ENCODE measurements at regions not wholly inside any gene's neighbourhood (a gene's known extent, or its start where the extent isn't known, plus 50 kb on each side); places are given as distances from the start of the nearest gene placed in this dataset.
"Not testable (repeated sequence)": the region's sequence is repeated elsewhere in the genome, so short reads cannot be mapped to it uniquely, and the experiment has no call there.

GRCh38 chr4:64715741-64716140 is 306.5 kb upstream of the TECRL start:
- no peak for DNase-seq

DNA sequence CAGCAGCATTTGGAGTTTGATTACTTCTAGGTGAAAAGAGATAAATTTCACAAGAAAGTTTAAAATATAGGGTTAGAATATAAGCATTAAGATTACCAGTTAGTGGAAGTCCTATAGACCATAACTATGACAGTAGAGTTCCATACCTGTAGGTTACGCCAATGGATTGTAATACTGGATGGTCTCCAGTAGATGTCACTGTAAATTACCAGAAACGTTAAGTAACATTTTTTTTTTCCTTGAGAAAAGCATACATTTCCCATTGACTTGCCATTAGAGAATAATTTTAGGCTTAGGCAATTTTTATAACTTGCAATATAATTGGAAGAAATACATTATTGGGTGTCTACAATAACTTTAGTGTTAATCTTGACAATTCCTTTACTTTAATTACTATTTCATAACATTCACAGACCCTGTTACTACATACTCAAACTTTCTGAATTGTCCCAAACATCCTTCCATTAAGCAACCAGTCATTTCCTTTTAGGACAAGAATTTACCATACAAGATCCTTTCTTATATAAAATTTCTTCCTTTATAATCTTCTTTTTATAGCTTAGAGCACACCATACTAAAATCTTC is 304.1 kb upstream of the TECRL start:
- DNase-seq, result peak; percentile 0

GRCh38 chr4:64712590-64712989 is 303.3 kb upstream of the TECRL start:
- no peak for DNase-seq

GRCh38 chr4:64705989-64706388 is 296.7 kb upstream of the TECRL start:
- no peak for DNase-seq

DNA sequence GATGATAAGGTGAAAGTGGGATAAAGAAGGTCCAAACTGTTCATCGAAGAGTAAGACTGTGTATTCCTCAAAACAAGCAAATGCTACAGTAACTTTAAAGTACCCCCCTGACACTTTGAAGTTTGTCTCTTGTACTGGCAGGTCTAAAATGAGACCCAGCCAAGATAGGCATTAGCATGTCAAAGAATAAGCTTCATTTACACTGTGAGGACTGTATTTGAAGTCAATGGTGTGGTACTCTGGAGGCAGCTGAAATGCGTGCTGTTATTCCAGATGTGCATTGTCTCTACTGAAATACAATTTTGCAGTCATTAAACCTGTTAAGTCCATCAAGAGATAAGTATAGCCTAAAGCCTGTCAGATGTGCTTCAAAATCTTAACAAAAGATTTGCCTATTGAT is 288.9 kb upstream of the TECRL start:
- DNase-seq, result no peak

GRCh38 chr4:64682946-64683345 is 273.7 kb upstream of the TECRL start:
- no peak for DNase-seq

- no peak for DNase-seq
These were observed 273.2 kb upstream of the TECRL start for GRCh38 chr4:64682481-64682880.

DNA sequence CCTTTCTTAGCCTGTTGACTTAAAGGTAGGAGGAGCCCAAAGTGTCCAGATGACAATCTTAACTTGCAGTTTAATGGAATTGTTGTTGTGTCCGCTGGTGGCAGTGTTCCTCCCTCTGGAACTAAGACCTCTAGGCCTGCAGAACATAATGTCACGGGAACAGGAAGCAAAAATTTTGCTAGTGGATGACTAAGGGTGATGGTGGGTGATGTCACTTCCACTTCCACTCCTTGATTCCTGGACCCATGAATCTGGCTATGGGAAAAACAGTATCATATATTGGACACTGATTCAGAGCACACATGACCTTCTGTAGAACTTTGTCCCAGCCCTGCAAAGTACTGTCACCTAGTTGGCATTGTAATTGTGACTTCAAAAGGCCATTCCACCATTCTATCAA is 263.9 kb upstream of the TECRL start:
- not testable (repeated sequence) for DNase-seq

DNA sequence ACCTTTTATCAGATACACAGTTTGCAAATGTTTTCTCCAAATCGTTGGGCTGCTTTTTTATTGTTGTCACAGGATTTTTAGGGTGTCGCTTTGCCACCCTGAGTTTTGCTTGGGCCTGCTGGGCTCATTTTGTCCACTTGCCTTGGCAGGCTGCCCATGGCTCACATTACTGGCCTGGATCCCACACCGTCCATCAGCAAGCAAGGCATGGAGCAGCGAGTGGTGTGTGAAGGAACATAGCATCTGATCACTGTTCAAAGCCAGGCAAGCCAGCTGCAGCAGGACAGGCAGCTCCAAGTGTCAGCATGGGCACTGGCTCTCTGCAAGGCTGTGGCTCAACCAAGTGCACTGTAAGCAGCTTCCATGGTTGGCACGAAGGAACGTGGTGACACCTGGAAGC is 261.4 kb upstream of the TECRL start:
- no peak for DNase-seq

DNA sequence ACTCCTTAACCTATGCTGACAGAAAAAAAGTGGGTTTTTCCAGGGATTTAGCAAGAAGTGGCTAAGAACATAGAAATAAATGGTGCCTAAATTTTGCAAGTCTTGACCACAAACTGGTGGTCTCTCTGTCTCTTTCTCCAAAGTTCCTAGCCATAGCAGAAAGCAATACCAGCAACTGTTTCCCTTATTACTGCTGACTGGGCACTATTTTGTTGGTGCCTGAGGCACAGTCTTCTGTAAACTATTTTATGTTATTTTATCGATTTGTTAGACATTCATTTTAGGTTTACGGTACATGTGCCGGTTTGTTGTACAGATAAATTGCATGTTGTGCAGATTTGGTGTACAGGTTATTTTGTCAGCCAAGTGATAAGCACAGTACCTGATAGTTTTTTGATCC is 234.6 kb upstream of the TECRL start:
- DNase-seq, result no peak

GRCh38 chr4:64642936-64643335 is 233.7 kb upstream of the TECRL start:
- DNase-seq, result no peak

- not testable (repeated sequence) for DNase-seq
These were observed 231.2 kb upstream of the TECRL start for GRCh38 chr4:64640402-64640801.

DNA sequence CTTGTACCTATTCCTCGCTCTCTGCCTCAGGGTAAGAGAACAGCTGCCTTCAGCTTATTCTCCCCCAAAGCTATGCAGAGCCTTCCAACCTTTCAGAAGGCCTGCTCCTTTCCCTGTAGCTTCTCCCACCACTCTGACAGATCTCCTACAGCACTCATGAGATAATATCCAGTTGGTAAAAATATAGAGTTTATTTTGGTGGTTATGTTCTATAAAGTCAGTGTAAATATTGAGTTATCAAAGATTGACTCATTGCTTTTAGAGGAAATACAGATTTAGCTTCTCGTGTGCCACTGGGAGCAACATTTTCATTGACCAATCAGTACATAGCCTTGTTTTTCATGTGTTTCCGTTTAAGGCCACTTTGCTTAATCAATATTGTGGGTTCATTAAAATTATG is 216.2 kb upstream of the TECRL start:
- no peak for DNase-seq

DNA sequence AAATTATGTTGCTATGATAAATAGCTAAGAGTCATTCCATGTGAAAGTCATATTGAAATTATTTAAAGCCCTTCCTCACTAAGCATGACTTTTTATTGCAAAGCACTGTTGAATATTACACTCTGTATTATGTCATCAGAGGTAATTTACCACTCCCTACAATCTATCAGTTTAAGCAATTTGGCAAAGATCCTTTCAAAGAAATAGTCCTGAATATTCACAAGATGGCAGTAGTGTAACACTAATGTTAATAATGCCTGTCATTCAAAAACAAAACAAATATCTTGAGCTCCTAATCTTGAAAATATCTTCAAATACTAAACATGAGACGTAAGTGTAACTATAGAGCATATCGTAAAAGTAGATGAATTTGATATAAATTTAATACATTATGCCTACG is 208.6 kb upstream of the TECRL start:
- peak; percentile 4 for DNase-seq

DNA sequence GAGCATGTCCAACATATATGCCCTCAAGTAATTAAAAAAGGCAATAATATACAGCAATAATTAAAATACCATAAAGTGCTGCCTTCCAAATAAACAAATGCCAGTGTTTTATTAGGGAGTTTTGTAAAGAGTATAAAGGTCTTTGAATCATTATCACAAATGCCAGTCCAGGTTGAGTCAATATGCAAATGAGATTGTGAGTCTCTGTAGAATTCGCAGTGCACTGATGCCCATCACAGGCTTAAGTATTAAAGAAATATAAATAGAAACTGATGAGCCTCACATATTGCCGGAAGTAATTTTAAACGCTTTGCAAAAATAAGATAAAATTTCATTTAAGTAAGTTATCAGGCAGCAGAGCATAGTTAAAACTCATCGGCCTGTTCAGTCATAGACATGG is 205.0 kb upstream of the TECRL start:
- no peak for DNase-seq

GRCh38 chr4:64613046-64613445 is 203.8 kb upstream of the TECRL start:
- DNase-seq, result no peak

GRCh38 chr4:64598066-64598465 is 188.8 kb upstream of the TECRL start:
- no peak for DNase-seq

DNA sequence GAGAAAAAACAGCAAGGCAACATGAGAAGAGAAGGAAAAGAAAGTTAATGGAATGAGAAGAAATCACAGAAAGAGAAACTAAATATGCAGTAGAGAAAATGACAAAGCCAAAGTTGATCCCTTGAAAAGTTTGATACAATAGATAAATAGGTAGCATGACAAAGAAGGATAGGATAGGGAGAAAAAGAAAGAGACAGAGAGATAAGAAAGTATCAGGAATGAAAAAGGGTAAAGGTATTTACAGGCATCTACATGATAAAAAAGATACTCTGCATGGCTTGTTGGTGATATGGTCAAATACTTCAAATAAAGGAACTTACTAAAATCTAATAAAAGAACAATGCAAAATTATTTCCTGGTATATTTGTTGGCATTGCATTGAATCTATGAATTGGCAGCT is 185.5 kb upstream of the TECRL start:
- no peak for DNase-seq

DNA sequence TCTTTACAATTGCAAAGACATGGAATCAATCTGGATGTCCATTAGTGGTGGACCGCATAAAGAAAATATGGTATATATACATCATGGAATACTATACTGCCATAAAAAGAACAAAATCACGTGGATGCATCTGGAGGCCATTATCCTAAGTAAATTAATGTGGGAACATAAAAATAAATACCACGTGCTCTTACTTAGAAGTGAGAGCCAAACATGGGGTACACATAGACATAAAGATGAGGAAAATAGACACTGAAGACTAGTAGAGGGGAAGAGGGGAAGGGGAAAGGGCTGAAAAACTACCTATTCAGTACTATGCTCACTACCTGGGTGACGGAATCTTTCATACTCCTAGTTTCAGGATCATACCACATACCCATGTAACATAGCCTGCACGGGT is 179.3 kb upstream of the TECRL start:
- no peak for DNase-seq

DNA sequence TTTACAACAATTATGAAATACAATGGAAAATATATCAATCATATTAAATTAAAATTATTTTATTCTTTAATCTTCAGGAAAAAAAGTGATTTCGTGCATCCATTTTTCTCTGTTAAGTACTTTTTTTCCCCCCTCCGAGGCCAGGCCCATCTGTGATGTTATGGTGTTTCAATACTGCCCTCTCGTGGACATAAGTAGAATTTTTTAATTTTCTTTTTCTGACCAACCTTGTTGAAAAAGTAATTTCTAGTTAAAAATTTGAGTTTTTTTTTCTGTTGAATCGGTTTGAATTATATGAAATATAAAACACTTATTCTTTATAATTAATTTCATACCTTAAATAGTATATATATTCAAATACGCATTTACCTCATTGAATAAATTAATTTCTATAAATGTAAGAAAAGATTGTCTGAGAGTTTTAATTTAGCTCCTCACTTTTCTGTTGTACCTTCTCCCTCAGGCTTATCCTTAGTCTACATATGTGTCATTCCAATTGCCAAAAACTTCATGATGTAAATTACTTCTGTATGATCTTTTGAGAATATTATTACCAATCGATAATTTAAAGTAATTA is 175.8 kb upstream of the TECRL start:
- no peak for DNase-seq

GRCh38 chr4:64584125-64584524 is 174.9 kb upstream of the TECRL start:
- no peak for DNase-seq

DNA sequence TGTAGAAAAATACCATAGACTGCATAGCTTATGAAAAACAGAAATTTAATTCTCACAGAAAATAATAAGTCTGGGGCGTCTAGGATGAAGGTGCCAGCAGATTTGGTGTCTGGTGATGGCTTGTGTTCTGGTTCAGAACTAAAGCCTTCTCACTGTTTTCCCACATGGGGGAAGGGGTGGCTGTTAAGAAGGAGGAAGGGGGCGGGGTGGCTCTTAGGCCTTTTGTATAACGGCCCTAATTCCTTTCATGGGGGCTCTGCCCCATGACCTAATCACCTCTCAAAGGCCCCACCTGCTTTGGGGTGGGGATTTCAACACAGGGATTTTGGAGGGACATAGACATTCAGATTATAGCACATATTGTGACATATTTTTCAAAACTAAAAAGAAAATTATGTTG is 173.2 kb upstream of the TECRL start:
- no peak for DNase-seq

- DNase-seq, result no peak
These were observed 172.2 kb upstream of the TECRL start for GRCh38 chr4:64581422-64581821.

- no peak for DNase-seq
These were observed 154.9 kb upstream of the TECRL start for GRCh38 chr4:64564126-64564525.

GRCh38 chr4:64559571-64559970 is 150.3 kb upstream of the TECRL start:
- no peak for DNase-seq

DNA sequence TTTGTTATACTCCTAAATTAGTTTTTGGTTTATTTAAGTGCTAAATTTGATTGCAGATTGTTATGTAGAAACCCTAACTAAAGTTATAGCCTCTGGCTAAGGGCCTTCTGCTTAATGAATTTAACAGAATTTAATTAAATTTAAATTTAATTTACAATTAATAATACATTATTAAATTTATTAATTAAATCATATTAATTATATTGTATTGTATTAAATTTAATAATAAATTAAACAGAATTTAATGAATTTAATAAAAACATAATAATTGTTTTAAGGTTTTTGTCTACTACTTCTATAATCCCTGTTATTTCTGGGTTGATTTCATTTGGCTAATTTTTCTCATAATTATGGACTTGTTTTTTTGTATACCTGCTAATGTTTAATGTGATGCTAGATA is 141.9 kb upstream of the TECRL start:
- no peak for DNase-seq
